ENCODE measurements at regions not wholly inside any gene's neighbourhood (a gene's known extent, or its start where the extent isn't known, plus 50 kb on each side); places are given as distances from the start of the nearest gene placed in this dataset.

GRCh38 chr13:21938636-21939035 is 267.8 kb downstream of the FGF9 start:
- H3K27me3 Mint-ChIP-seq (ENCODE audit: low read depth): peaks cover 4% of the 10 kb centered on the region

GRCh38 chr13:21942061-21942460 is 271.2 kb downstream of the FGF9 start:
- Mint-ChIP-seq H3K36me3 (ENCODE audit: low read depth) (no peaks in the 10 kb centered on the region), H3K27ac (no peak overlapping the region), H3K4me1 (peaks cover 22% of the 10 kb centered on the region), H3K4me3 (no peak overlapping the region), H3K27me3 (ENCODE audit: low read depth) (peaks cover 4% of the 10 kb centered on the region), H3K9me3 (peaks cover 30% of the 10 kb centered on the region)
- no peak for TF ChIP-seq CTCF (IDR thresholded peaks at IDR 0.05; ENCODE audit: unreplicated experiment in 3 of 3)

More at GRCh38 chr13:21938636-21939035, 267.8 kb downstream of the FGF9 start:
- Mint-ChIP-seq H3K36me3 (ENCODE audit: low read depth) (no peaks in the 10 kb centered on the region), H3K4me1 (peaks cover 27% of the 10 kb centered on the region), H3K4me3 (no peak overlapping the region), H3K27ac (peak overlapping the region in 1 of 3 experiments; percentile 16), H3K9me3 (peaks cover 11% of the 10 kb centered on the region)
- no peak for TF ChIP-seq CTCF (IDR thresholded peaks at IDR 0.05; ENCODE audit: unreplicated experiment in 3 of 3)

- no peaks in the 10 kb centered on the region for H3K4me1 Mint-ChIP-seq
- no peak overlapping the region for H3K4me3 Mint-ChIP-seq
- peaks cover 33% of the 10 kb centered on the region for H3K9me3 Mint-ChIP-seq
- H3K27ac Mint-ChIP-seq: no peak overlapping the region
- H3K36me3 Mint-ChIP-seq (ENCODE audit: low read depth): no peaks in the 10 kb centered on the region
- no peak for TF ChIP-seq CTCF (IDR thresholded peaks at IDR 0.05; ENCODE audit: unreplicated experiment in 3 of 3)
- H3K27me3 Mint-ChIP-seq (ENCODE audit: low read depth): no peaks in the 10 kb centered on the region
Measured at GRCh38 chr13:21944610-21945009, 273.7 kb downstream of the FGF9 start.

- no peak overlapping the region for H3K27ac Mint-ChIP-seq
Measured at GRCh38 chr13:21945195-21945594, 274.3 kb downstream of the FGF9 start.

GRCh38 chr13:21946964-21947363 is 276.1 kb downstream of the FGF9 start:
- TF ChIP-seq CTCF (IDR thresholded peaks at IDR 0.05; ENCODE audit: unreplicated experiment in 3 of 3): no peak
- H3K36me3 Mint-ChIP-seq (ENCODE audit: low read depth): no peaks in the 10 kb centered on the region
- H3K9me3 Mint-ChIP-seq: peaks cover 36% of the 10 kb centered on the region
- H3K4me1 Mint-ChIP-seq: no peaks in the 10 kb centered on the region
- no peak overlapping the region for H3K27ac Mint-ChIP-seq
- H3K27me3 Mint-ChIP-seq (ENCODE audit: low read depth): no peaks in the 10 kb centered on the region
- no peak overlapping the region for H3K4me3 Mint-ChIP-seq

More at GRCh38 chr13:21945195-21945594, 274.3 kb downstream of the FGF9 start:
- peaks cover 33% of the 10 kb centered on the region for H3K9me3 Mint-ChIP-seq
- H3K27me3 Mint-ChIP-seq (ENCODE audit: low read depth): no peaks in the 10 kb centered on the region
- H3K4me3 Mint-ChIP-seq: no peak overlapping the region
- H3K4me1 Mint-ChIP-seq: no peaks in the 10 kb centered on the region
- no peak for TF ChIP-seq CTCF (IDR thresholded peaks at IDR 0.05; ENCODE audit: unreplicated experiment in 3 of 3)
- H3K36me3 Mint-ChIP-seq (ENCODE audit: low read depth): no peaks in the 10 kb centered on the region

GRCh38 chr13:21948769-21949474 is 278.0 kb downstream of the FGF9 start:
- Mint-ChIP-seq H3K27me3 (ENCODE audit: low read depth) (no peaks in the 10 kb centered on the region), H3K4me3 (no peak overlapping the region), H3K9me3 (peaks cover 24% of the 10 kb centered on the region), H3K36me3 (ENCODE audit: low read depth) (no peaks in the 10 kb centered on the region), H3K4me1 (no peaks in the 10 kb centered on the region), H3K27ac (no peak overlapping the region)
- no peak for TF ChIP-seq CTCF (IDR thresholded peaks at IDR 0.05; ENCODE audit: unreplicated experiment in 3 of 3)

Measured in nephron (organoid).